A673 (cell line): ENCODE measurements at regions not wholly inside any gene's neighbourhood (a gene's known extent, or its start where the extent isn't known, plus 50 kb on each side); places are given as distances from the start of the nearest gene placed in this dataset.

Source experiments
- BruUV-seq: library from RNA; stranded (reverse); fragments of 400-500 nt; replicated peaks from 2 replicates; lab custom pipeline; 2021; lab: Mats Ljungman, UMichigan
- CTCF ChIA-PET: fragments of 300-600 bp; sonication (Branson Sonifier 250); formaldehyde crosslinking; loops from one replicate; lab custom pipeline; 2022; ENCODE audit warnings: antibody characterized with exemption; lab: Charles Lee
- POLR2A ChIA-PET: fragments of 300-600 bp; sonication (Branson Sonifier 250); formaldehyde crosslinking; loops from one replicate; lab custom pipeline; 2022; ENCODE audit warnings: antibody characterized with exemption; ENCODE audit not compliant: low non-redundant PET; lab: Charles Lee
- DNase-seq: peaks from one replicate; pipeline ENCODE4 v3.0.0-alpha.2; 2015; ENCODE audit warnings: low spot score
- H3K27ac ChIP-seq: fragments of 200-600 bp; sonication (generic); 2 replicates; pipeline ENCODE4 v1.5.1; 2016; ENCODE audit warnings: mixed run types, low read depth, mild to moderate bottlenecking, mixed read lengths, antibody characterized with exemption, low read length; ENCODE audit not compliant: poor library complexity, severe bottlenecking
- H3K27me3 ChIP-seq: fragments of 200-600 bp; sonication (generic); replicated peaks from 2 replicates; pipeline ENCODE4 v1.6.1; 2017; ENCODE audit warnings: mixed run types, low read depth, mild to moderate bottlenecking, mixed read lengths, antibody characterized with exemption, low read length; ENCODE audit not compliant: insufficient read depth, poor library complexity
- H3K36me3 ChIP-seq: fragments of 200-600 bp; sonication (generic); 2 replicates; pipeline ENCODE4 v1.6.1; 2016; ENCODE audit warnings: mixed run types, mild to moderate bottlenecking, mixed read lengths, antibody characterized with exemption, low read length; ENCODE audit not compliant: insufficient read depth, poor library complexity, severe bottlenecking
- H3K4me1 ChIP-seq: fragments of 200-600 bp; sonication (generic); 2 replicates; pipeline ENCODE4 v1.6.1; 2017; ENCODE audit warnings: mixed run types, mild to moderate bottlenecking, mixed read lengths, antibody characterized with exemption, low read length; ENCODE audit not compliant: insufficient read depth, poor library complexity, severe bottlenecking
- H3K4me3 ChIP-seq: fragments of 200-600 bp; sonication (generic); 2 replicates; pipeline ENCODE4 v1.5.1; 2016; ENCODE audit warnings: low read depth, mixed run types, mild to moderate bottlenecking, mixed read lengths, low read length; ENCODE audit not compliant: poor library complexity, severe bottlenecking
- H3K9me3 ChIP-seq: fragments of 200-600 bp; sonication (generic); 2 replicates; pipeline ENCODE4 v1.6.1; 2016; ENCODE audit warnings: mixed run types, low read depth, mild to moderate bottlenecking, mixed read lengths, antibody characterized with exemption, low read length; ENCODE audit not compliant: poor library complexity, severe bottlenecking
- CTCF ChIP-seq: fragments of 300-800, 200-600 bp; sonication (generic); conservative IDR thresholded peaks from 2 replicates; pipeline ENCODE4 v1.5.1; 2017; ENCODE audit warnings: low read depth, mild to moderate bottlenecking, antibody characterized with exemption, low read length, moderate library complexity, mixed read lengths
- EZH2 ChIP-seq: fragments of 200-600 bp; sonication (generic); IDR thresholded peaks from 2 replicates; pipeline ENCODE4 v1.6.1; 2017; ENCODE audit warnings: borderline replicate concordance, low read depth, mild to moderate bottlenecking, mixed read lengths, antibody characterized with exemption, low read length; ENCODE audit not compliant: poor library complexity, severe bottlenecking
- intact Hi-C: fragments of 100-400 bp; cut with micrococcal nuclease; formaldehyde crosslinking; loops from one replicate; pipeline ENCODE4 v1.10.0; 2022; ENCODE audit not compliant: unreplicated experiment

DNA sequence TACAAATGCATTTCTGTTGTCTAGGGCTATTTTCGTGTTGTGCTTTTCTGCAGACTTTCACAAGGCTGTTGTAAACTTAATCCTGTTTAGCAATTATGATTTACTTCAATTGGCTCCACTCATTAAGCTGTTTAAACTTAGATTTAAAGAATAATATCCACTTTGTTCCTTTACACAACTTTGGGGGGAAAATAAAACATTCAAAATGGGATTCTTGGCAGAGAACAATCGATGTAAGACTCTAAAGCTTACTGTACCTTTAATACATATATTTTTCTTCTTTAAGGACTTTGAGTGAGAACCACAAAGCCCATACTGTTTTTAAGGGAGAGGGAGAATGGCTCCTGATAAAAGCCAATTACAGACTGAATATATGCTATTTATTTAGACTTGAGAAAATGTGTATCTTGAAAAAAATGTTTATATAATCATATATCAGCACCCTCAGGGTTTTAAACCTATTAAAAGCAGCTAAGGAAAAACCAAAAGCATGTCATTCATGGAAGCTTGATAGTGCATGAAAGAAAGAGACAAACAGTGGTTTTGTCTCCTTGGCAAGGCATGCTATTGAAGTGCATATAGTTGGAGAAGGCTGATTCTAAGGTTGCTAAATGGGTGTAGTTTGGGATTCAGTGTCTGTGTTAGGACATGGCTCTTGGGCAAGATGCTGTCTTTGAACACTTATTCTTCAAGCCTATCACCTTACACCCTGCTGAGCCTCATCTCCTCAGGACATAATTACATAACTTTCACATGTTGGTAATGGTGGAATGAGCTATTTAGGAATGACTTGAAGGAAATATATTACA, 293.4 kb upstream of the TBC1D5 start:
- H3K27me3 ChIP-seq = no peaks in the 10 kb centered on the region
- no peak overlapping the region for H3K4me3 ChIP-seq
- H3K36me3 ChIP-seq = no peaks in the 10 kb centered on the region
- intact Hi-C loops = no loop called here
- DNase-seq = no peak
- POLR2A ChIA-PET = no interaction called here
- no peaks in the 10 kb centered on the region for H3K9me3 ChIP-seq
- no TSS peak for BruUV-seq
- CTCF ChIA-PET = no interaction called here
- H3K27ac ChIP-seq = no peak overlapping the region
- H3K4me1 ChIP-seq = no peaks in the 10 kb centered on the region
- no peak for TF ChIP-seq CTCF
- no peak for TF ChIP-seq EZH2

GRCh38 chr3:18033581-18034108, 291.2 kb upstream of the TBC1D5 start:
- ChIA-PET CTCF (no interaction called here), POLR2A (no interaction called here)
- H3K27me3 ChIP-seq = peaks cover 7% of the 10 kb centered on the region
- no peak for DNase-seq
- H3K4me1 ChIP-seq = no peaks in the 10 kb centered on the region
- no peaks in the 10 kb centered on the region for H3K36me3 ChIP-seq
- no peak for TF ChIP-seq EZH2
- TF ChIP-seq CTCF = no peak
- H3K27ac ChIP-seq = no peak overlapping the region
- intact Hi-C loops = no loop called here
- no TSS peak for BruUV-seq
- no peak overlapping the region for H3K4me3 ChIP-seq
- H3K9me3 ChIP-seq = no peaks in the 10 kb centered on the region

DNA sequence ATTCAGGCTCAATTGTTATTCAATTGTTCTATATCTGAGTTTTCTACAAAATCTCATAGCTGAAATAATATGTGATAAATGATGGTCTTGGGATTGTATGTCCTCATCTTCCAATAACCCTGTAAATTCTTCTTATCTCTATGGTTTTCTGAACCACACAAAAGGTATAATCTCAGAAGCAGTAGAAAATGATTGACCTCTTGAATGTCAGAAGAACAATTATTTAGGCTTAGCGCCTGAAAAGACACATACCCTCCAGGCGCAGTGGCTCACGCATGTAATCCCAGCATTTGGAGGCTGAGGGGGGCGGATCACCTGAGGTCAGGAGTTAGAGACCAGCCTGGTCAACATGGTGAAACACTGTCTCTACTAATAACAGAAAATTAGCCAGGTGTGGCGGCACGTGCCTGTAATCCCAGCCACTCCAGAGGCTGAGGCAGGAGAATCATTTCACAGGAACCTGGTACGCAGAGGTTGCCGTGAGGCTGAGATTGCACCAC, 288.0 kb upstream of the TBC1D5 start:
- H3K27me3 ChIP-seq = peaks cover 23% of the 10 kb centered on the region
- POLR2A ChIA-PET = no interaction called here
- no peak for DNase-seq
- no TSS peak for BruUV-seq
- no peak overlapping the region for H3K4me3 ChIP-seq
- H3K27ac ChIP-seq = no peak overlapping the region
- TF ChIP-seq CTCF = no peak
- TF ChIP-seq EZH2 = no peak
- CTCF ChIA-PET = no interaction called here
- no peaks in the 10 kb centered on the region for H3K4me1 ChIP-seq
- intact Hi-C loops = no loop called here
- H3K36me3 ChIP-seq = no peaks in the 10 kb centered on the region
- no peaks in the 10 kb centered on the region for H3K9me3 ChIP-seq
